ENCODE measurements at regions not wholly inside any gene's neighbourhood (a gene's known extent, or its start where the extent isn't known, plus 50 kb on each side); places are given as distances from the start of the nearest gene placed in this dataset.

DNA sequence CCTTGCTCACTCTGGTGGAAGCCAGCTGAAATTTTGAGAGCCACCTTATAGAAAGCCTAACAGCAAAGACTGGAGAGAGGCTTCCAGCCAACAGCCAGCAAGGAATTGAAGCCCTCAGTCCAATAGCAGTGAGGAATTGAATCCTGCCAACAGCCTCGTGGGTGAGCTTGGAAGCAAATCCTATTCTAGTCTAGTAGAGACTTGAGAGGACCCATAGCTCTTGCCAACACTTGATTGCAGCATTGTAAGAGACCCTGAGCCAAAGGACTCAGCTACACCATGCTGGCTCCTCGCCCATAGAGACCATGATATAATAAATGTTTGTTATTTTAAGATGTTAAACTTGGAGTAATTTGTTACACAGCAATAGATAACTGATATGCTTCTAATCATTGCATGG lies 403.0 kb upstream of the TNP1 start:
- H3K4me1 ChIP-seq (ENCODE audit: control insufficient read depth, insufficient read depth, low read length), result no peaks in the 10 kb centered on the region
- BruUV-seq (replicated peaks), result no TSS peak
- POLR2A ChIA-PET, result no interaction called here

DNA sequence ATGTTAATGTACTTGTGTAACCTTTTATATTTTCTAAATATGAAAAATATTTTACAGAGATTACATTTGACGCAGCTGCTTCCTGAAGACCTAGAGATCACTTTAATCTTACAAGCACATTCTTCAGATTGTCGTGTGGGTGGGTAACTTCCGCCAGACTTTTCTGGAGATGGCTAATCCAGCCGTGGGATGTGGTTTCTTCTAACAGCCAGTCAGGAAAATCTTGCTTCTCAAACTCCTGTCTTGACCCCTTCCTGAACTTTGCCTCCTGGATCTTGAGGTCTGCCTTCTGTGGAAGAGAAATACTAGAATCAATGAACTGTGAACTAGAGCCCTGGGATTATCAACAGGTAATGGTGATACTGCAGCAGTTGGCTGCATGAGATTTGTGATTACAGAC lies 401.6 kb upstream of the TNP1 start:
- Histone ChIP-seq H3K36me3 (ENCODE audit: control insufficient read depth, insufficient read depth, low read length) (no peaks in the 10 kb centered on the region), H3K9me3 (ENCODE audit: control insufficient read depth, insufficient read depth, low read depth, low read length) (no peaks in the 10 kb centered on the region), H3K27ac (ENCODE audit: low read length) (no peak overlapping the region), H3K4me3 (ENCODE audit: low read depth in 2 of 2, low read length in 2 of 2) (no peak overlapping the region), H3K4me1 (ENCODE audit: control insufficient read depth, insufficient read depth, low read length) (no peaks in the 10 kb centered on the region), H3K27me3 (ENCODE audit: control insufficient read depth, insufficient read depth, low read length) (no peaks in the 10 kb centered on the region)
- ATAC-seq (no peak), DNase-seq (ENCODE audit: low read depth, low spot score) (no peak)
- intact Hi-C loops (cut with micrococcal nuclease; ENCODE audit: unreplicated experiment), result no loop called here
- CTCF ChIA-PET, result no interaction called here
- in situ Hi-C loops (cut with HindIII; ENCODE audit: low pct_unique_long_range_greater_than_20kb, low sequenced_read_pairs), result no loop called here
- POLR2A ChIA-PET, result no interaction called here
- BruUV-seq (replicated peaks), result no TSS peak
- TF ChIP-seq TCF7L2 (IDR thresholded peaks at IDR 0.05; ENCODE audit: low read depth, low read length), result no peak

More for the DNA sequence above, 403.0 kb upstream of the TNP1 start:
- Histone ChIP-seq H3K4me3 (ENCODE audit: low read depth in 2 of 2, low read length in 2 of 2) (no peak overlapping the region), H3K36me3 (ENCODE audit: control insufficient read depth, insufficient read depth, low read length) (no peaks in the 10 kb centered on the region), H3K9me3 (ENCODE audit: control insufficient read depth, insufficient read depth, low read depth, low read length) (no peaks in the 10 kb centered on the region), H3K27ac (ENCODE audit: low read length) (no peak overlapping the region), H3K27me3 (ENCODE audit: control insufficient read depth, insufficient read depth, low read length) (no peaks in the 10 kb centered on the region)
- intact Hi-C loops (cut with micrococcal nuclease; ENCODE audit: unreplicated experiment) (no loop called here), in situ Hi-C loops (cut with HindIII; ENCODE audit: low pct_unique_long_range_greater_than_20kb, low sequenced_read_pairs) (no loop called here)
- DNase-seq (ENCODE audit: low read depth, low spot score) (no peak), ATAC-seq (no peak)
- CTCF ChIA-PET, result no interaction called here
- TF ChIP-seq TCF7L2 (IDR thresholded peaks at IDR 0.05; ENCODE audit: low read depth, low read length) (no peak), REST (IDR thresholded peaks at IDR 0.05; ENCODE audit: insufficient read depth in 1 of 2, low read depth in 2 of 2, low read length in 1 of 2) (no peak), SIN3A (IDR thresholded peaks at IDR 0.05; ENCODE audit: borderline replicate concordance, insufficient read depth, low read depth, low read length) (no peak), CTCF (IDR thresholded peaks at IDR 0.05) (no peak), POLR2AphosphoS5 (IDR thresholded peaks at IDR 0.05; ENCODE audit: low read depth, low read length) (no peak)

GRCh38 chr2:217260441-217261115 lies 400.7 kb upstream of the TNP1 start:
- Histone ChIP-seq H3K36me3 (ENCODE audit: control insufficient read depth, insufficient read depth, low read length) (no peaks in the 10 kb centered on the region), H3K4me3 (ENCODE audit: low read depth in 2 of 2, low read length in 2 of 2) (no peak overlapping the region), H3K27me3 (ENCODE audit: control insufficient read depth, insufficient read depth, low read length) (no peaks in the 10 kb centered on the region), H3K9me3 (ENCODE audit: control insufficient read depth, insufficient read depth, low read depth, low read length) (no peaks in the 10 kb centered on the region), H3K27ac (ENCODE audit: low read length) (no peak overlapping the region), H3K4me1 (ENCODE audit: control insufficient read depth, insufficient read depth, low read length) (no peaks in the 10 kb centered on the region)
- in situ Hi-C loops (cut with HindIII; ENCODE audit: low pct_unique_long_range_greater_than_20kb, low sequenced_read_pairs) (no loop called here), intact Hi-C loops (cut with micrococcal nuclease; ENCODE audit: unreplicated experiment) (no loop called here)
- no peak for TF ChIP-seq POLR2AphosphoS5 (IDR thresholded peaks at IDR 0.05; ENCODE audit: low read depth, low read length)
- no peak for TF ChIP-seq TCF7L2 (IDR thresholded peaks at IDR 0.05; ENCODE audit: low read depth, low read length)
- no peak for TF ChIP-seq CTCF (IDR thresholded peaks at IDR 0.05)
- no peak for TF ChIP-seq SIN3A (IDR thresholded peaks at IDR 0.05; ENCODE audit: borderline replicate concordance, insufficient read depth, low read depth, low read length)
- TF ChIP-seq REST (IDR thresholded peaks at IDR 0.05; ENCODE audit: insufficient read depth in 1 of 2, low read depth in 2 of 2, low read length in 1 of 2), result no peak
- BruUV-seq (replicated peaks), result no TSS peak
- CTCF ChIA-PET, result no interaction called here
- POLR2A ChIA-PET, result no interaction called here
- no peak for ATAC-seq
- no peak for DNase-seq (ENCODE audit: low read depth, low spot score)

All from Panc1 (cell line).